ENCODE measurements at regions not wholly inside any gene's neighbourhood (a gene's known extent, or its start where the extent isn't known, plus 50 kb on each side); places are given as distances from the start of the nearest gene placed in this dataset.

- TF ChIP-seq YY1 (IDR thresholded peaks at IDR 0.05; ENCODE audit: insufficient read depth, insufficient read length) (no peak), ZNF274 (IDR thresholded peaks at IDR 0.05; ENCODE audit: low read depth, low read length) (no peak), SUZ12 (IDR thresholded peaks at IDR 0.05; ENCODE audit: extremely low read depth, insufficient read depth, insufficient read length) (no peak)
These were observed 172.3 kb upstream of the ANKRD28 start for GRCh38 chr3:15969874-15970640.
